Activated CD4-positive, alpha-beta memory T cell treated with anti-CD3 and anti-CD28 coated beads, Interleukin-2, amount 10 ng/mL, durations not matched to agents 7 days and 5 days (primary cell): ENCODE measurements at regions not wholly inside any gene's neighbourhood (a gene's known extent, or its start where the extent isn't known, plus 50 kb on each side); places are given as distances from the start of the nearest gene placed in this dataset.

ENCODE experiments used
- CTCF ChIA-PET: fragments of 350-600 bp; sonication (Branson Sonifier 250); formaldehyde crosslinking; loops from one replicate; lab custom pipeline; 2021; ENCODE audit warnings: antibody characterized with exemption, inconsistent platforms; lab: Charles Lee
- POLR2A ChIA-PET: fragments of 350-600 bp; sonication (Branson Sonifier 250); formaldehyde crosslinking; loops from one replicate; lab custom pipeline; 2021; ENCODE audit warnings: antibody characterized with exemption; lab: Charles Lee
- DNase-seq: peaks from one replicate; pipeline ENCODE4 v3.0.0-alpha.2; 2020
- H3K27ac Mint-ChIP-seq: one replicate; pipeline ENCODE4 v1.8.0; 2021; ENCODE audit warnings: mild to moderate bottlenecking, mixed read lengths
- H3K27me3 Mint-ChIP-seq: one replicate; pipeline ENCODE4 v1.8.0; 2021; ENCODE audit warnings: mixed read lengths
- H3K36me3 Mint-ChIP-seq: one replicate; pipeline ENCODE4 v1.8.0; 2021; ENCODE audit warnings: low read depth, mixed read lengths
- H3K4me1 Mint-ChIP-seq: one replicate; pipeline ENCODE4 v1.8.0; 2021; ENCODE audit warnings: mixed read lengths
- H3K4me3 Mint-ChIP-seq: one replicate; pipeline ENCODE4 v1.8.0; 2021; ENCODE audit warnings: mild to moderate bottlenecking, mixed read lengths
- H3K9me3 Mint-ChIP-seq: one replicate; pipeline ENCODE4 v1.8.0; 2021; ENCODE audit warnings: mixed read lengths

GRCh38 chr13:111658145-111659100 lies 338.0 kb downstream of the TEX29 start:
- POLR2A ChIA-PET, result no interaction called here
- no peaks in the 10 kb centered on the region for H3K36me3 Mint-ChIP-seq
- H3K27me3 Mint-ChIP-seq, result peaks cover 2% of the 10 kb centered on the region
- DNase-seq, result no peak
- no peak overlapping the region for H3K27ac Mint-ChIP-seq
- no peak overlapping the region for H3K4me3 Mint-ChIP-seq
- CTCF ChIA-PET, result no interaction called here
- H3K4me1 Mint-ChIP-seq, result no peaks in the 10 kb centered on the region
- H3K9me3 Mint-ChIP-seq, result no peaks in the 10 kb centered on the region

GRCh38 chr13:111659219-111659775 lies 338.9 kb downstream of the TEX29 start:
- ChIA-PET CTCF (no interaction called here), POLR2A (no interaction called here)
- H3K36me3 Mint-ChIP-seq, result no peaks in the 10 kb centered on the region
- no peak overlapping the region for H3K4me3 Mint-ChIP-seq
- H3K27me3 Mint-ChIP-seq, result peaks cover under 1% of the 10 kb centered on the region
- no peaks in the 10 kb centered on the region for H3K4me1 Mint-ChIP-seq
- DNase-seq, result no peak
- H3K9me3 Mint-ChIP-seq, result no peaks in the 10 kb centered on the region
- no peak overlapping the region for H3K27ac Mint-ChIP-seq

GRCh38 chr13:111659842-111660241 lies 339.4 kb downstream of the TEX29 start:
- H3K27ac Mint-ChIP-seq, result no peak overlapping the region
- H3K4me3 Mint-ChIP-seq, result no peak overlapping the region
- no peaks in the 10 kb centered on the region for H3K9me3 Mint-ChIP-seq
- H3K4me1 Mint-ChIP-seq, result no peaks in the 10 kb centered on the region
- no peaks in the 10 kb centered on the region for H3K27me3 Mint-ChIP-seq
- ChIA-PET POLR2A (no interaction called here), CTCF (no interaction called here)
- DNase-seq, result no peak
- H3K36me3 Mint-ChIP-seq, result no peaks in the 10 kb centered on the region

- no peaks in the 10 kb centered on the region for H3K4me1 Mint-ChIP-seq
- CTCF ChIA-PET, result no interaction called here
- DNase-seq, result no peak
- no peaks in the 10 kb centered on the region for H3K27me3 Mint-ChIP-seq
- no peak overlapping the region for H3K27ac Mint-ChIP-seq
- H3K4me3 Mint-ChIP-seq, result no peak overlapping the region
- H3K36me3 Mint-ChIP-seq, result no peaks in the 10 kb centered on the region
- H3K9me3 Mint-ChIP-seq, result no peaks in the 10 kb centered on the region
- POLR2A ChIA-PET, result no interaction called here
These were observed 340.6 kb downstream of the TEX29 start for GRCh38 chr13:111661052-111661451.

GRCh38 chr13:111661776-111662175 lies 341.3 kb downstream of the TEX29 start:
- ChIA-PET CTCF (no interaction called here), POLR2A (no interaction called here)
- Mint-ChIP-seq H3K27me3 (no peaks in the 10 kb centered on the region), H3K4me3 (no peak overlapping the region), H3K4me1 (no peaks in the 10 kb centered on the region), H3K9me3 (no peaks in the 10 kb centered on the region), H3K36me3 (no peaks in the 10 kb centered on the region), H3K27ac (no peak overlapping the region)
- no peak for DNase-seq

GRCh38 chr13:111662451-111662850 lies 342.0 kb downstream of the TEX29 start:
- ChIA-PET CTCF (no interaction called here), POLR2A (no interaction called here)
- H3K4me3 Mint-ChIP-seq, result no peak overlapping the region
- no peaks in the 10 kb centered on the region for H3K4me1 Mint-ChIP-seq
- no peaks in the 10 kb centered on the region for H3K27me3 Mint-ChIP-seq
- no peaks in the 10 kb centered on the region for H3K9me3 Mint-ChIP-seq
- no peaks in the 10 kb centered on the region for H3K36me3 Mint-ChIP-seq
- no peak overlapping the region for H3K27ac Mint-ChIP-seq
- DNase-seq, result no peak

GRCh38 chr13:111662895-111663294 lies 342.5 kb downstream of the TEX29 start:
- Mint-ChIP-seq H3K36me3 (no peaks in the 10 kb centered on the region), H3K27me3 (no peaks in the 10 kb centered on the region), H3K27ac (no peak overlapping the region), H3K4me3 (no peak overlapping the region), H3K4me1 (no peaks in the 10 kb centered on the region), H3K9me3 (no peaks in the 10 kb centered on the region)
- POLR2A ChIA-PET, result no interaction called here
- CTCF ChIA-PET, result no interaction called here
- DNase-seq, result no peak

GRCh38 chr13:111663505-111663904 lies 343.1 kb downstream of the TEX29 start:
- Mint-ChIP-seq H3K36me3 (no peaks in the 10 kb centered on the region), H3K27ac (no peak overlapping the region), H3K27me3 (no peaks in the 10 kb centered on the region), H3K4me1 (no peaks in the 10 kb centered on the region), H3K4me3 (no peak overlapping the region), H3K9me3 (no peaks in the 10 kb centered on the region)
- CTCF ChIA-PET, result no interaction called here
- POLR2A ChIA-PET, result no interaction called here
- no peak for DNase-seq

GRCh38 chr13:111663953-111664421 lies 343.5 kb downstream of the TEX29 start:
- Mint-ChIP-seq H3K4me1 (no peaks in the 10 kb centered on the region), H3K9me3 (no peaks in the 10 kb centered on the region), H3K36me3 (no peaks in the 10 kb centered on the region), H3K27ac (no peak overlapping the region), H3K27me3 (no peaks in the 10 kb centered on the region), H3K4me3 (no peak overlapping the region)
- no peak for DNase-seq
- POLR2A ChIA-PET, result no interaction called here
- CTCF ChIA-PET, result no interaction called here

GRCh38 chr13:111664696-111665095 lies 344.3 kb downstream of the TEX29 start:
- Mint-ChIP-seq H3K27me3 (no peaks in the 10 kb centered on the region), H3K27ac (no peak overlapping the region), H3K9me3 (no peaks in the 10 kb centered on the region), H3K36me3 (no peaks in the 10 kb centered on the region), H3K4me3 (no peak overlapping the region), H3K4me1 (no peaks in the 10 kb centered on the region)
- ChIA-PET CTCF (no interaction called here), POLR2A (no interaction called here)
- DNase-seq, result no peak

GRCh38 chr13:111665691-111666095 lies 345.3 kb downstream of the TEX29 start:
- H3K9me3 Mint-ChIP-seq, result no peaks in the 10 kb centered on the region
- H3K27me3 Mint-ChIP-seq, result no peaks in the 10 kb centered on the region
- H3K27ac Mint-ChIP-seq, result no peak overlapping the region
- no peaks in the 10 kb centered on the region for H3K4me1 Mint-ChIP-seq
- POLR2A ChIA-PET, result no interaction called here
- CTCF ChIA-PET, result no interaction called here
- no peak overlapping the region for H3K4me3 Mint-ChIP-seq
- no peak for DNase-seq
- no peaks in the 10 kb centered on the region for H3K36me3 Mint-ChIP-seq

GRCh38 chr13:111666164-111666776 lies 345.8 kb downstream of the TEX29 start:
- Mint-ChIP-seq H3K4me1 (no peaks in the 10 kb centered on the region), H3K27me3 (no peaks in the 10 kb centered on the region), H3K4me3 (no peak overlapping the region), H3K36me3 (no peaks in the 10 kb centered on the region), H3K27ac (no peak overlapping the region), H3K9me3 (no peaks in the 10 kb centered on the region)
- CTCF ChIA-PET, result no interaction called here
- POLR2A ChIA-PET, result no interaction called here
- DNase-seq, result no peak

- H3K9me3 Mint-ChIP-seq, result no peaks in the 10 kb centered on the region
- H3K4me1 Mint-ChIP-seq, result no peaks in the 10 kb centered on the region
- no peak for DNase-seq
- H3K27me3 Mint-ChIP-seq, result no peaks in the 10 kb centered on the region
- ChIA-PET POLR2A (no interaction called here), CTCF (no interaction called here)
- no peaks in the 10 kb centered on the region for H3K36me3 Mint-ChIP-seq
- H3K27ac Mint-ChIP-seq, result no peak overlapping the region
- no peak overlapping the region for H3K4me3 Mint-ChIP-seq
These were observed 347.3 kb downstream of the TEX29 start for GRCh38 chr13:111667757-111668156.
